Transverse colon (tissue), 4 donors: ENCODE measurements at regions not wholly inside any gene's neighbourhood (a gene's known extent, or its start where the extent isn't known, plus 50 kb on each side); places are given as distances from the start of the nearest gene placed in this dataset.

ENCODE experiments used
- DNase-seq: peaks from one replicate; pipeline ENCODE4 v3.0.0-alpha.2; 2019
- H3K27ac ChIP-seq, 4 donors: fragments of 200-600 bp; sonication (generic); 2 replicates each; pipeline ENCODE4 v1.5.1; 2016 to 2018; ENCODE audit warnings: inconsistent platforms in 4 of 4
- H3K27me3 ChIP-seq: fragments of 200-600 bp; sonication (generic); 2 replicates; pipeline ENCODE4 v1.5.1; 2017; ENCODE audit warnings: inconsistent platforms
- H3K36me3 ChIP-seq, 4 donors: fragments of 200-600 bp; sonication (generic); 2 replicates each; pipeline ENCODE4 v1.5.1; 2017 to 2019; ENCODE audit warnings: inconsistent platforms in 4 of 4
- H3K4me1 ChIP-seq, 4 donors: fragments of 200-600 bp; sonication (generic); 2 replicates each; pipeline ENCODE4 v1.5.1; 2017 to 2020; ENCODE audit warnings: inconsistent platforms in 4 of 4
- H3K4me3 ChIP-seq, 4 donors: fragments of 200-600 bp; sonication (generic); 1 replicate in 1 of 4; 2 replicates in 3 of 4; pipeline versions ENCODE4 v1.5.1 to v1.6.1; 2017 to 2019; ENCODE audit warnings: inconsistent platforms in 4 of 4
- H3K9me3 ChIP-seq, 2 donors: fragments of 200-600 bp; sonication (generic); 2 replicates each; pipeline ENCODE4 v1.5.1; 2017 to 2019; ENCODE audit warnings: inconsistent platforms in 2 of 2
- CTCF ChIP-seq, 5 experiments: fragments of 200-600 bp in 3 of 5; fragments of 450-650 bp in 2 of 5; sonication (generic) in 3 of 5; IDR thresholded peaks; 1 replicate in 2 of 5; 2 replicates in 3 of 5; pipeline ENCODE4 v1.5.1; 2016 to 2017; ENCODE audit warnings: antibody characterized with exemption in 5 of 5, inconsistent platforms in 3 of 5, mild to moderate bottlenecking in 2 of 5, moderate library complexity in 1 of 5
- EP300 ChIP-seq: sonication (generic); formaldehyde crosslinking; IDR thresholded peaks from one replicate; pipeline ENCODE4 v1.6.1; 2017; ENCODE audit warnings: antibody characterized with exemption, low read depth
- POLR2A ChIP-seq: fragments of 450-650 bp; IDR thresholded peaks from one replicate; pipeline ENCODE4 v1.6.1; 2016; ENCODE audit warnings: antibody characterized with exemption, mild to moderate bottlenecking, moderate library complexity
- POLR2AphosphoS5 ChIP-seq, 3 donors: sonication (generic); formaldehyde crosslinking; IDR thresholded peaks; one replicate each; pipeline ENCODE4 v1.6.1; 2016; ENCODE audit warnings: antibody characterized with exemption in 3 of 3
- WGBS, 2 donors: methylation state at CpG; one replicate each; pipeline ENCODE4 v1.1.5; 2018; ENCODE audit warnings: low coverage in 1 of 2; 5-methylcytosine and 5-hydroxymethylcytosine counted together
- in situ Hi-C, 4 donors: fragments of 200-750 bp; cut with MboI; loops; one replicate each; pipeline versions ENCODE4 v1.15.0 to v1.15.1; 2017; ENCODE audit warnings: low sequenced_read_pairs in 3 of 4, low pct_ligation_motif_present in 1 of 4, low pct_unique_long_range_greater_than_20kb in 1 of 4
- intact Hi-C: fragments of 100-400 bp; cut with DNase I; formaldehyde crosslinking; loops from one replicate; pipeline ENCODE4 v1.15.1; 2023; ENCODE audit warnings: low total_unique reads

DNA sequence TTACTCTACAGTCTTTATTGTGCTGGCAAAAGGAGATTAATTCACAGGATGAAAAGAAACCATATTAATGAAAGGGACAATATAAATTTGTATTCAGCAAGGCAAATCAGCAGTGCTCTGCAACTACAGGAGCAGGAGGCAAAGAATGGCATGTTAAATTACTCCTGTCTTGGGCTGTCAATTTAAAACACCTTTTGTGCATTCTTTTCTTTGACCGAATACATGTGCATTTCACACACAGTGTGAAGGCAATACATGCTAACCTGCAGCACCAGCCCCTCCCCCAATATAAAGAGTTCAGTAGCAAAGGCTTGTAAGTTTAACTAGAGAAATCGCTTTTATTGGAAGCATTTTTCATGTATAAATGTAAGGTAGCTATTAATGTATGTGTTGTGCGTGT lies 275.2 kb upstream of the TOPAZ1 start:
- no peak overlapping the region for H3K27ac ChIP-seq
- 92 to 97% methylated on average over 3 of the region's 3 CpGs for WGBS, 2 donors

DNA sequence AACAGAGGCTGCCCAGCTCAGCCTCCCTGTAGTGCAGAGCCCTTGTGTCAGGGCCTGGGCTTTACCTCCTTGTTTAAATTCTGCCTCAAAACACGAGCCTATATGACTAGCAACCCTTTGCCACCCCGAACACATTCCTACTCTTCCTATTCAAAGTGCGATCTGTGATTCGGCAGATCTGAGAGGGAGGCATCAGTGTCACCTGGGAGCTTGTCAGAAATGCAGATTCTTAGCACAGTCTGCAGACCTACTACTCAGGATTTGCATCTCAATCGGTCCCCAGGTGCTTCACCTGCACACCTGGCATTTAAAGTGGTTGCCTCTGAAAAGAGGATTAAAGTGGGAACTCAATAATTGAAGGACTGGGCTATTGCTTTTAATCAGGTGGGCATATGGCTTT lies 273.2 kb upstream of the TOPAZ1 start:
- no peaks in the 10 kb centered on the region for H3K36me3 ChIP-seq
- DNase-seq: no peak
- intact Hi-C loops: no loop called here
- H3K9me3 ChIP-seq: no peaks in the 10 kb centered on the region
- WGBS, 2 donors: 37 to 52% methylated on average over 2 to 5 of the region's 5 CpGs
- no peak overlapping the region for H3K27ac ChIP-seq
- H3K4me1 ChIP-seq: no peaks in the 10 kb centered on the region
- H3K27me3 ChIP-seq: peaks cover 9% of the 10 kb centered on the region
- no peak for TF ChIP-seq EP300
- TF ChIP-seq POLR2A: no peak
- in situ Hi-C loops: no loop called here
- no peak overlapping the region for H3K4me3 ChIP-seq

More for the DNA sequence above, 275.2 kb upstream of the TOPAZ1 start:
- Histone ChIP-seq H3K4me3 (no peak overlapping the region), H3K4me1 (no peaks in the 10 kb centered on the region), H3K27me3 (peaks cover 9% of the 10 kb centered on the region), H3K9me3 (no peaks in the 10 kb centered on the region), H3K36me3 (no peaks in the 10 kb centered on the region)
- intact Hi-C loops (no loop called here), in situ Hi-C loops (no loop called here)
- no peak for DNase-seq
- TF ChIP-seq CTCF (IDR thresholded peaks at IDR 0.05): no peak
- no peak for TF ChIP-seq EP300
- no peak for TF ChIP-seq POLR2AphosphoS5 (IDR thresholded peaks at IDR 0.05)
- no peak for TF ChIP-seq POLR2A

- H3K4me3 ChIP-seq: no peak overlapping the region
- TF ChIP-seq CTCF (IDR thresholded peaks at IDR 0.05) (no peak), POLR2AphosphoS5 (IDR thresholded peaks at IDR 0.05) (no peak), EP300 (no peak), POLR2A (no peak)
- no peaks in the 10 kb centered on the region for H3K4me1 ChIP-seq
- intact Hi-C loops: no loop called here
- no peaks in the 10 kb centered on the region for H3K9me3 ChIP-seq
- no peaks in the 10 kb centered on the region for H3K36me3 ChIP-seq
- WGBS, 2 donors: 85% methylated on average over 4 of the region's 4 CpGs
- in situ Hi-C loops: no loop called here
- H3K27me3 ChIP-seq: peaks cover 9% of the 10 kb centered on the region
- no peak for DNase-seq
- no peak overlapping the region for H3K27ac ChIP-seq
Measured at GRCh38 chr3:43969944-43970343, 271.7 kb upstream of the TOPAZ1 start.

DNA sequence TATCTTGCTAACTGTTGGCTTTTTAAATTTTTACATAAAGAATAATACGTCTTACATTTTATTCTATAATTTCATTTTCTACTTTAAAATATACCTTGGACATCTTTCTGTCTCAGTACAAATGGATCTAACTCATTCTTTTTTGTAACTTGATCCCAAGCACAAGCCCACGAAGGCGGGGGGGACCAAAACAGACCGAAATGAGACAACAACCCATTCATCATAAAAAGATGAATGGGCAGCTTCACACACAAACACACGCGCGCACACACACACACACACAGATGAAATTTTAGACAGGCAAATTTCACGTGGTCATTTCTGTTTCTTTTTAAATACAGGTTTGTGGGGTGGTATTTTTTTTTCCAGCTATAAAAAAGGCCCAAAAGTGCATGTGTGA lies 271.3 kb upstream of the TOPAZ1 start:
- Histone ChIP-seq H3K9me3 (no peaks in the 10 kb centered on the region), H3K27me3 (peaks cover 9% of the 10 kb centered on the region), H3K4me1 (no peaks in the 10 kb centered on the region), H3K27ac (no peak overlapping the region), H3K4me3 (no peak overlapping the region), H3K36me3 (no peaks in the 10 kb centered on the region)
- in situ Hi-C loops (no loop called here), intact Hi-C loops (no loop called here)
- TF ChIP-seq POLR2AphosphoS5 (IDR thresholded peaks at IDR 0.05) (no peak), POLR2A (no peak), CTCF (IDR thresholded peaks at IDR 0.05) (no peak), EP300 (no peak)
- no peak for DNase-seq
- 67 to 80% methylated on average over 8 of the region's 8 CpGs for WGBS, 2 donors

DNA sequence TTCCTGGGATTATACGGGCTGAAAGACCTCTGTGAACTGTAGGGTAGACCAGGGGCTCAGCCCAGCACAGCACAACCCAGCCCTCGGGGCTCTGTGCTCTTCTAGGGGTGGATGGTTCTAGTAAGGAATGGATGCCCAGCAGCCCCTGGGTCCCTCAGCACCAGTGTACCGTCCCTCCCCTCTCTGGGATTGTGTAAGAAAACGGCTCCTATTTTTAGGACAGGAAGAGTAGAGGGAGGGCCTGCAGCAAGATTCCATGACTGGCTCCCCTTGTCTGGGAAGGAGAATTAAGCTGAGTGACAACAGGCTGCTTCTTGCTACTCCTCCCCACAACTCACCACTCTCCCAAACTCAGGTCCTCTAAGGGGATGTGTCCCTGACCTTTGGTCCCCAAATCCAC lies 270.8 kb upstream of the TOPAZ1 start:
- Histone ChIP-seq H3K9me3 (no peaks in the 10 kb centered on the region), H3K27me3 (peaks cover 10% of the 10 kb centered on the region), H3K4me1 (no peaks in the 10 kb centered on the region), H3K4me3 (no peak overlapping the region), H3K27ac (no peak overlapping the region), H3K36me3 (no peaks in the 10 kb centered on the region)
- in situ Hi-C loops: no loop called here
- WGBS, 2 donors: 60 to 63% methylated on average over 1 to 4 of the region's 4 CpGs
- no peak for TF ChIP-seq CTCF (IDR thresholded peaks at IDR 0.05)
- no peak for DNase-seq
- intact Hi-C loops: no loop called here
